ENCODE measurements at regions not wholly inside any gene's neighbourhood (a gene's known extent, or its start where the extent isn't known, plus 50 kb on each side); places are given as distances from the start of the nearest gene placed in this dataset.
"Not testable (repeated sequence)": the region's sequence is repeated elsewhere in the genome, so short reads cannot be mapped to it uniquely, and the experiment has no call there.

GRCh38 chr6:119800526-119800925 is 451.0 kb upstream of the MAN1A1 start:
- DNase-seq (ENCODE audit: low spot score) = no peak

GRCh38 chr6:119799596-119800509 is 450.3 kb upstream of the MAN1A1 start:
- no peak for DNase-seq (ENCODE audit: low spot score)

GRCh38 chr6:119791736-119792135 is 442.2 kb upstream of the MAN1A1 start:
- no peak for DNase-seq (ENCODE audit: low spot score)

GRCh38 chr6:119781365-119781764 is 431.8 kb upstream of the MAN1A1 start:
- no peak for DNase-seq (ENCODE audit: low spot score)

GRCh38 chr6:119768201-119768600 is 418.6 kb upstream of the MAN1A1 start:
- no peak for DNase-seq (ENCODE audit: low spot score)

GRCh38 chr6:119764927-119765681 is 415.5 kb upstream of the MAN1A1 start:
- DNase-seq (ENCODE audit: low spot score) = no peak

GRCh38 chr6:119760046-119760445 is 410.5 kb upstream of the MAN1A1 start:
- DNase-seq (ENCODE audit: low spot score) = no peak

- no peak for DNase-seq (ENCODE audit: low spot score)
Observed at GRCh38 chr6:119758385-119758784, 408.8 kb upstream of the MAN1A1 start.

- no peak for DNase-seq (ENCODE audit: low spot score)
Observed at GRCh38 chr6:119757467-119757866, 407.9 kb upstream of the MAN1A1 start.

- no peak for DNase-seq (ENCODE audit: low spot score)
Observed at GRCh38 chr6:119749335-119749734, 399.8 kb upstream of the MAN1A1 start.

- DNase-seq (ENCODE audit: low spot score) = not testable (repeated sequence)
Observed at GRCh38 chr6:119748535-119748934, 399.0 kb upstream of the MAN1A1 start.

- peak; percentile 69 for DNase-seq (ENCODE audit: low spot score)
Observed at GRCh38 chr6:119742188-119742803, 392.7 kb upstream of the MAN1A1 start.

GRCh38 chr6:119739769-119740168 is 390.2 kb upstream of the MAN1A1 start:
- DNase-seq (ENCODE audit: low spot score) = no peak

GRCh38 chr6:119738425-119738824 is 388.9 kb upstream of the MAN1A1 start:
- DNase-seq (ENCODE audit: low spot score) = no peak

GRCh38 chr6:119736296-119737021 is 386.9 kb upstream of the MAN1A1 start:
- no peak for DNase-seq (ENCODE audit: low spot score)

- no peak for DNase-seq (ENCODE audit: low spot score)
Observed at GRCh38 chr6:119735530-119735929, 386.0 kb upstream of the MAN1A1 start.

GRCh38 chr6:119734227-119734626 is 384.7 kb upstream of the MAN1A1 start:
- no peak for DNase-seq (ENCODE audit: low spot score)

- DNase-seq (ENCODE audit: low spot score) = no peak
Observed at GRCh38 chr6:119728935-119729334, 379.4 kb upstream of the MAN1A1 start.

GRCh38 chr6:119728220-119728750 is 378.7 kb upstream of the MAN1A1 start:
- DNase-seq (ENCODE audit: low spot score) = no peak

- DNase-seq (ENCODE audit: low spot score) = no peak
Observed at GRCh38 chr6:119727504-119728219, 378.1 kb upstream of the MAN1A1 start.

- not testable (repeated sequence) for DNase-seq (ENCODE audit: low spot score)
Observed at GRCh38 chr6:119726912-119727311, 377.4 kb upstream of the MAN1A1 start.
